Activated CD4-positive, alpha-beta T cell treated with anti-CD3 and anti-CD28 coated beads, Interleukin-2, amount 50 U/mL, for 4 hours (primary cell): ENCODE measurements at regions not wholly inside any gene's neighbourhood (a gene's known extent, or its start where the extent isn't known, plus 50 kb on each side); places are given as distances from the start of the nearest gene placed in this dataset.

ENCODE experiments used
- DNase-seq, 2 experiments: peaks; one replicate each; pipeline ENCODE4 v3.0.0-alpha.2; 2020

- DNase-seq = no peak
These were observed 1286.4 kb downstream of the GRIK2 start for GRCh38 chr6:102679865-102680264.

GRCh38 chr6:102677225-102677624, 1283.7 kb downstream of the GRIK2 start:
- DNase-seq = no peak

GRCh38 chr6:102670735-102671134, 1277.2 kb downstream of the GRIK2 start:
- no peak for DNase-seq

DNA sequence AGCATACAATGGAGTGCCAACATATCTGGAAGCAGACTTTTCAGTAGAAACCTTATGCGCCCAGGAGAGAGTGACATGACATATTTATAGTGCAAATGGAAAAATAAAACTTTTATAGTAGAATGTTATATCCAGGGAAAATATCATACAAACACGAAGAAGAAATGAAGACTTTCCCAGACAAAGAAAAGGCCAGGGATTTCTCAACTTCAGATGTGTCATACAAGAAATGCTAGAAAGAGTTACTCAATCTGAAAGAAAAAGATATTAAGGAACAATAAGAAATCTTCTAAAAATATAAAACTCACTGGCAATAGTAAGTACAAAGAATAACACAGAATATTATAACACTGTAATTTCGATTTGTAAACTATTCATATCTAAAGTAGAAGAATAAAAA, 1269.3 kb downstream of the GRIK2 start:
- no peak for DNase-seq

DNA sequence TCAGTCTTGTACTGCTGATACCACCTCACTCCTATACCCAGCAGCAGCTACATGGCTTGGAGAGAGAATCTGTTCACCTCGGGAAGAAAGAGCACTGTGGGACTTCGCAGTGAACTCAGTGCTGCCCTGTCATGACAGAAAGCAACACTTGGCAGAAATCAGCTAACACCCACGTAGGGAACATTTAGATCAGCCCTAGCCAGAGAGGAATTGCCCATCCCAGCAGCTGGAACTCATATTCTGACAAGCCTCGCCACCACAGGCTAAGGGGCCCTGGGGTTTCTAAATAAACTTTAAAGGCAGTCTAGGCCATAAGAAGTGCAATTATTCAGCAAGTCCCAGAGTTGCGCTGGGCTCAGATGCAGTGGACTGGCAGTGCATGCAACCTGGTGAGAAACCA, 1266.8 kb downstream of the GRIK2 start:
- no peak for DNase-seq

DNA sequence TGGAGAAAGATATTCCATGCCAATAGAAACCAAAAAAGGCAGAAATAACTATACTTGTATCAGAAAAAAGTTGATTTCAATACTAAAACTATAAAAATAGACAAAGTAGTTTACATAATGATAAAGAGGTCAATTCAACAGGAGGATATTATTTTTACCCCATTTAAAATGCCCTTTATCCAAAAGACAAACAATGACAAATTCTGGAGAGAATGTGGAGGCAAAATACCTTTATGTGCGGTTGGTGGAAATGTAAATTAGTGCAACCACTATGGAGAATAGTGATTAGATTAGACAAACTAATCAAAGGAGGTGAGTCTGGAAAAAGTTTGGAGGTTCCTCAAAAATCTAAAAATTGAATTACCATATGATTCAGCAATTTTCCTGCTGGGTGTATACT, 1262.3 kb downstream of the GRIK2 start:
- DNase-seq = no peak

GRCh38 chr6:102641426-102641825, 1247.9 kb downstream of the GRIK2 start:
- DNase-seq = no peak

GRCh38 chr6:102631921-102632320, 1238.4 kb downstream of the GRIK2 start:
- DNase-seq = no peak

GRCh38 chr6:102623201-102623600, 1229.7 kb downstream of the GRIK2 start:
- DNase-seq = no peak

- no peak for DNase-seq
These were observed 1226.1 kb downstream of the GRIK2 start for GRCh38 chr6:102619585-102619984.

GRCh38 chr6:102582569-102582968, 1189.1 kb downstream of the GRIK2 start:
- DNase-seq = no peak

GRCh38 chr6:102581378-102582124, 1188.0 kb downstream of the GRIK2 start:
- no peak for DNase-seq

GRCh38 chr6:102571236-102571908, 1177.9 kb downstream of the GRIK2 start:
- DNase-seq = no peak

DNA sequence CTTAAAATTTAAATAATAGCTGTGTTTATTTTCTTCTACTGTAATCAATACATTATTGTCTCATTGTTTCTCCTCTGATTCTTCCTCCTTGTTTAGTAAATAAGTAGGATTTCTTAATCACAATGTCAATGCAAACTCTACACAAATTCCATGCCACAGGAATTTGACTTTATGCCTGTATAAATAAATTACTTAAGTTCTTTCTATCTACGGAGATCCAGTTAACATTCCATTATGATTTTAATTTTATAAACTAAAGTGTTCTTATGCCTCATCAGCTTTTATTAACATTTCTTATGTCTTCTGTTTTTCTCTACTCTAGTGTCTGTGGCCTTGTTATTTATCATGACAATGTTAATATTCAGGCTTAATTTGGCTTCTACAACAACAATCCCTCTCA, 1169.2 kb downstream of the GRIK2 start:
- DNase-seq = no peak

DNA sequence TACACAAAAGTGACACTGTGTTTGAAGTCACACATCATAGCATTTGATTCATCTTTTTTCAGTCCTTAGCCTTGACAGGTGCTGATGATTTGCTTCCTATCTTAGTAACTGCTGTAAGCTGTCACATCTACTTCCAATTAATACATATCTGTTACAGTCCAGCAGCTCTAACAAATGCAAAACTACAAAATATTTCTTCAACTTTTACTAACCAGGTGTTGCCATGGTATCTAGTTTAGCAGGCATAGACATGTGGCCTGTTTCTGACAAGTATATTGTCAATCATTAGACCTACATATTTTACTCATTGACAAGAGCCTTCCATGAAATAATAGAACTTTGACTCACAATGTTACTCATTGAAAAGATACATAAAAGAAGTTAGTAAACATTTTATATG, 1159.7 kb downstream of the GRIK2 start:
- DNase-seq = no peak

GRCh38 chr6:102549221-102549874, 1155.8 kb downstream of the GRIK2 start:
- no peak for DNase-seq

DNA sequence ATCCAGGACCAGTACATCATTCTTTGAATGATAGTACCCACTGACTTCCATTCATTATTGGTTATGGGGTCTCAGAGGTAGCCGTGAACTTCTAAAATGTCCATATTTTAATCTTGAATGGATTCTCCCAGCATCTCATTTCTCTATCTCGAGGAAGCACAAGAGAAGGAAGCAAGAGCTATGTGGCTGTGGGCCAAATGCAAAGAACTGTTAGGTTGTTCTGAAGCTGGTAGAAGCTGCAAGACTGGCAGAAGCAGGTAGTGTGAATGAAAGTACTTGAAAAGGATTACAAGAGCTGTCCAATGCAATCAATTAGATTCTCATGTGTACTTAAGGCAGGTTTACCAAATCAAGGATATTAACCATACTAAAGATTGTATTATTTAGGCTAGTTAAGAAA, 1131.8 kb downstream of the GRIK2 start:
- DNase-seq = no peak

GRCh38 chr6:102520966-102521365, 1127.5 kb downstream of the GRIK2 start:
- no peak for DNase-seq

GRCh38 chr6:102517506-102517905, 1124.0 kb downstream of the GRIK2 start:
- DNase-seq = no peak

DNA sequence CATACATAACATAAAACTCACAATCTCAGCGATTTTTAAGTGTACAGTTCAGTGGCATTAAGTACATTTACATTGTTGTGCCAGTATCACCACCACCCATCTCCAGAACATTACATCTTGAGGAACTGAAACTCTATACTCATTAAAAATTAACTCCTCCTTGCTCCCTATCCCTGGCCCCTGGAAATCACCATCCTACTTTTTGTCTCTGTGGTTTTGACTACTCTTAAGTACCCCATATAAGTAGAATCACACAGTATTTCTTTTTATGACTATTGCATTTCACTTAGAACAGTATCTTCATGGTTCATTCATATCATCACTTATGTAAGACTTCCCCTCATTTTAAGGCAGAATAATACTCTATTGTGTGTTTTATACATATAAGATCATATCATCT, 1108.1 kb downstream of the GRIK2 start:
- no peak for DNase-seq

- DNase-seq = no peak
These were observed 1101.3 kb downstream of the GRIK2 start for GRCh38 chr6:102494808-102495207.

GRCh38 chr6:102493485-102493884, 1100.0 kb downstream of the GRIK2 start:
- no peak for DNase-seq

DNA sequence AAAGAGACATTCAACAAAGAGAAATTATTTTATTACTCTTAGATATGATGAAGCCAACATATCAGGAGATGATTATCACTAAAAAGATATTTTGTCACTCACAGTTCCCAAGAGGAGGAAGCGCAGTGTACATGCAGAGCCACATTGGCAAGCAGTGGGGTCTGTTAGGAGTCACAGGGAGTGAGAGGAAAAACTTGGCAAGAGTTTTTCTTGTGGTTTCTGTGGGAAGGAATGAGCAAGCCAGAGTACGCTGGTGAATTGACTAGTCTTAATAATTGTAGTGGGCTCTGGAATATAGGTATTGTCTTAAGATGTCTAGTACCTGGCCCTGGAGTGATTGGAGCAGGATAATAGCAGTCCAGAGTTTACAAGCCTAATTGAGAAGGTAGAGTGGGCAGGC, 1095.2 kb downstream of the GRIK2 start:
- DNase-seq = no peak

GRCh38 chr6:102485480-102485879, 1092.0 kb downstream of the GRIK2 start:
- DNase-seq = no peak
